Breast epithelium (tissue), 4 donors: ENCODE measurements at regions not wholly inside any gene's neighbourhood (a gene's known extent, or its start where the extent isn't known, plus 50 kb on each side); places are given as distances from the start of the nearest gene placed in this dataset.

Experiments used
- DNase-seq, 2 donors: peaks; one replicate each; pipeline ENCODE4 v3.0.0-alpha.2; 2019; ENCODE audit warnings: low spot score in 2 of 2
- H3K27ac ChIP-seq, 2 donors: fragments of 200-600 bp; sonication (generic) in 1 of 2; one replicate each; pipeline ENCODE4 v1.5.1; 2016 to 2019; ENCODE audit warnings: mild to moderate bottlenecking in 1 of 2
- H3K27me3 ChIP-seq, 2 donors: fragments of 200-600 bp; sonication (generic) in 1 of 2; one replicate each; pipeline versions ENCODE4 v1.5.1 to v1.6.0; 2017 to 2019; ENCODE audit warnings: control low read depth in 1 of 2, mild to moderate bottlenecking in 1 of 2
- H3K36me3 ChIP-seq: fragments of 200-600 bp; one replicate; pipeline ENCODE4 v1.5.1; 2019
- H3K4me1 ChIP-seq, 2 donors: fragments of 200-600 bp; sonication (generic); one replicate each; pipeline ENCODE4 v1.5.1; 2016 to 2019; ENCODE audit warnings: control low read depth in 1 of 2
- H3K4me3 ChIP-seq, 3 donors: fragments of 200-600 bp; sonication (generic); 1 replicate in 2 of 3; 2 replicates in 1 of 3; pipeline ENCODE4 v1.5.1; 2016 to 2019; ENCODE audit warnings: mild to moderate bottlenecking in 3 of 3, moderate library complexity in 2 of 3
- H3K9me3 ChIP-seq, 2 donors: fragments of 200-600 bp; sonication (generic) in 1 of 2; one replicate each; pipeline ENCODE4 v1.5.1; 2016 to 2019; ENCODE audit warnings: control low read depth in 1 of 2
- POLR2A ChIP-seq: fragments of 450-650 bp; IDR thresholded peaks from one replicate; pipeline ENCODE4 v1.6.1; 2016; ENCODE audit warnings: antibody characterized with exemption, mild to moderate bottlenecking, moderate library complexity
- POLR2AphosphoS5 ChIP-seq, 3 donors: sonication (generic); formaldehyde crosslinking; IDR thresholded peaks; one replicate each; pipeline ENCODE4 v1.6.1; 2017; ENCODE audit warnings: antibody characterized with exemption in 3 of 3
- intact Hi-C: fragments of 100-400 bp; cut with DNase I; formaldehyde crosslinking; loops from one replicate; pipeline ENCODE4 v1.15.1; 2023; ENCODE audit warnings: low total_unique reads
- TF ChIP-seq, protein P1 (sequence below), 3 donors: fragments of 450-650 bp; IDR thresholded peaks; one replicate each; pipeline ENCODE4 v1.5.1; 2016 to 2017; ENCODE audit warnings: antibody characterized with exemption in 3 of 3, mild to moderate bottlenecking in 3 of 3, moderate library complexity in 3 of 3

DNA sequence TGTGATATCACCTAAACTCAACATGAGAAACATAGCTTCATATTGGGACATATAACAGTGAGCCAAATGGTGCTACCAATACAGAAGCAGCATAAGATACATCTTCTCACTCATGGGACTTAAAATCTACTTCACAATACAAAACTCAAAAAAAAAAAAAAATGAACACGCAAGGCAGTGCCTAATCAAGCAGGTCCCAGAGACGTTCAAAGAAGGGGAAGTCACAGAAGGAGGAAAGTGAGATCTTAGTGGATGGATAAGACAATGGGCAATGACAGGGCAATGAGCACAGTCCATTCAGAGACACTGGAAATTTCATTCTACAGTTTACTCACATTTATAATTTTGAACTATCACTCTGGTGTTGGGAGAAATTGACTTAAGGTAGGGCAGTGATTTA lies 88.3 kb downstream of the FAM50B start:
- Histone ChIP-seq H3K27ac (no peak overlapping the region), H3K4me3 (no peak overlapping the region), H3K36me3 (no peaks in the 10 kb centered on the region), H3K27me3 (no peaks in the 10 kb centered on the region), H3K4me1 (no peaks in the 10 kb centered on the region), H3K9me3 (no peaks in the 10 kb centered on the region)
- intact Hi-C loops, result no loop called here
- no peak for TF ChIP-seq POLR2A
- no peak for TF ChIP-seq POLR2AphosphoS5 (IDR thresholded peaks at IDR 0.05)
- TF ChIP-seq, protein P1, sequence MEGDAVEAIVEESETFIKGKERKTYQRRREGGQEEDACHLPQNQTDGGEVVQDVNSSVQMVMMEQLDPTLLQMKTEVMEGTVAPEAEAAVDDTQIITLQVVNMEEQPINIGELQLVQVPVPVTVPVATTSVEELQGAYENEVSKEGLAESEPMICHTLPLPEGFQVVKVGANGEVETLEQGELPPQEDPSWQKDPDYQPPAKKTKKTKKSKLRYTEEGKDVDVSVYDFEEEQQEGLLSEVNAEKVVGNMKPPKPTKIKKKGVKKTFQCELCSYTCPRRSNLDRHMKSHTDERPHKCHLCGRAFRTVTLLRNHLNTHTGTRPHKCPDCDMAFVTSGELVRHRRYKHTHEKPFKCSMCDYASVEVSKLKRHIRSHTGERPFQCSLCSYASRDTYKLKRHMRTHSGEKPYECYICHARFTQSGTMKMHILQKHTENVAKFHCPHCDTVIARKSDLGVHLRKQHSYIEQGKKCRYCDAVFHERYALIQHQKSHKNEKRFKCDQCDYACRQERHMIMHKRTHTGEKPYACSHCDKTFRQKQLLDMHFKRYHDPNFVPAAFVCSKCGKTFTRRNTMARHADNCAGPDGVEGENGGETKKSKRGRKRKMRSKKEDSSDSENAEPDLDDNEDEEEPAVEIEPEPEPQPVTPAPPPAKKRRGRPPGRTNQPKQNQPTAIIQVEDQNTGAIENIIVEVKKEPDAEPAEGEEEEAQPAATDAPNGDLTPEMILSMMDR (IDR thresholded peaks at IDR 0.05), result no peak
- no peak for DNase-seq

DNA sequence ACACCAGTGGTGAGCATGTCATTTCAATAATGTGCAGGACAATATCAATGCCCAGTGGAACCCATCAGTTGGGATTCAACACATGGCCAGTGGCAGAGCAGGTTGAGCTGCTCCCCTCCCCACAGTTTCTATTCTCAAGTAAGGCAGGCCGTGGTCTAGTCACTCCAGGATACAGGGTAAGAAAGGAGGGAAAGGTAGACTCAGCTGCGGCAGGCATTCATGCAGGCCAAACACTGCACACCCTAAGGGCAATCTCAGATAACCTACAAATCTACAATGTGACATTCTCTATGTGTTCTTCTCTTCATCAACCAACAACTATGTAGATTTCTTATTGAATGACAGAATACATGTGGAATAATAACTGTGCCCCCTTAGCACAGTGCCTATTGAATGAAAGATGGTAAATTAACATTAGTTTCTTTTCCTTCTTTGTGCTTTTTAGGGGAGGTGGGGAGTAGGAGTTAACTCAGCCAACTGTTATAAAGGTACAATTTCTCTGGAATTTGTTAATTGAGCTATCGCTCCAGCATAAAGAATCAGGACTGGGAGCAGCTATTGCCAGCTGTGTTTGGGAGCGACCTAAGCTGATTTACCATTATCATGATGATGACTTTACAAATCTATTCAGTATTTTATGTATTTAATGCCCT lies 89.7 kb downstream of the FAM50B start:
- H3K4me3 ChIP-seq, result no peak overlapping the region
- no peak for DNase-seq
- no peaks in the 10 kb centered on the region for H3K4me1 ChIP-seq
- no peaks in the 10 kb centered on the region for H3K27me3 ChIP-seq
- no peaks in the 10 kb centered on the region for H3K36me3 ChIP-seq
- H3K9me3 ChIP-seq, result no peaks in the 10 kb centered on the region
- intact Hi-C loops, result no loop called here
- TF ChIP-seq POLR2A (no peak), POLR2AphosphoS5 (IDR thresholded peaks at IDR 0.05) (no peak)
- TF ChIP-seq, protein P1 (IDR thresholded peaks at IDR 0.05), result no peak
- no peak overlapping the region for H3K27ac ChIP-seq

GRCh38 chr6:3939368-3939958 lies 90.3 kb downstream of the FAM50B start:
- Histone ChIP-seq H3K4me3 (no peak overlapping the region), H3K9me3 (no peaks in the 10 kb centered on the region), H3K27me3 (no peaks in the 10 kb centered on the region), H3K36me3 (no peaks in the 10 kb centered on the region), H3K27ac (no peak overlapping the region), H3K4me1 (no peaks in the 10 kb centered on the region)
- intact Hi-C loops, result no loop called here
- no peak for DNase-seq
- TF ChIP-seq, protein P1 (IDR thresholded peaks at IDR 0.05), result no peak
- TF ChIP-seq POLR2A (no peak), POLR2AphosphoS5 (IDR thresholded peaks at IDR 0.05) (no peak)

DNA sequence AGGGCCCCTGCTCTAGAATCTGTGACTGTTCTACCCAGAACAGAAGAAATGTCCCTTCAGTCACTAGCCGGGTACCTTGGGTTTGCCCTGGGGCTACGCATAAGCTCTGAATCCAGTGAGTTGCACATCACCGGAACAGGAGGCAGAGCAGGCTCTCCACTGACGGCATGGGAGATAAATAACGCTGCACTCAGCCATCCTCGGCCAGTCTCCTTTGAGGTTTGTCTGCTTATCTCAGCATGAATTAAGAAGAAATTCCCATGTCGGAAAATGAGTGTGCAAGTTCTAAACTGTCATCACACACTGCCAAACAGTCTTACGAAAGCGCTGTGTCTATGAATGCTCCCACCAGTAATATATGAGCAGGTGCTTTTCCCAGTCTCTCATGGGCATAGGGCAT lies 90.8 kb downstream of the FAM50B start:
- intact Hi-C loops, result no loop called here
- H3K9me3 ChIP-seq, result no peaks in the 10 kb centered on the region
- no peak overlapping the region for H3K4me3 ChIP-seq
- no peak for DNase-seq
- TF ChIP-seq POLR2AphosphoS5 (IDR thresholded peaks at IDR 0.05) (no peak), POLR2A (no peak)
- TF ChIP-seq, protein P1 (IDR thresholded peaks at IDR 0.05), result no peak
- no peak overlapping the region for H3K27ac ChIP-seq
- no peaks in the 10 kb centered on the region for H3K27me3 ChIP-seq
- no peaks in the 10 kb centered on the region for H3K4me1 ChIP-seq
- no peaks in the 10 kb centered on the region for H3K36me3 ChIP-seq

- no peak for TF ChIP-seq POLR2A
- TF ChIP-seq, protein P1 (IDR thresholded peaks at IDR 0.05), result no peak
- TF ChIP-seq POLR2AphosphoS5 (IDR thresholded peaks at IDR 0.05), result no peak
- H3K36me3 ChIP-seq, result no peaks in the 10 kb centered on the region
- no peak overlapping the region for H3K4me3 ChIP-seq
- DNase-seq, result no peak
- intact Hi-C loops, result no loop called here
- no peaks in the 10 kb centered on the region for H3K27me3 ChIP-seq
- H3K9me3 ChIP-seq, result no peaks in the 10 kb centered on the region
- H3K27ac ChIP-seq, result no peak overlapping the region
- H3K4me1 ChIP-seq, result no peaks in the 10 kb centered on the region
These were observed 91.5 kb downstream of the FAM50B start for GRCh38 chr6:3940703-3941102.
